ENCODE measurements at regions not wholly inside any gene's neighbourhood (a gene's known extent, or its start where the extent isn't known, plus 50 kb on each side); places are given as distances from the start of the nearest gene placed in this dataset.

DNA sequence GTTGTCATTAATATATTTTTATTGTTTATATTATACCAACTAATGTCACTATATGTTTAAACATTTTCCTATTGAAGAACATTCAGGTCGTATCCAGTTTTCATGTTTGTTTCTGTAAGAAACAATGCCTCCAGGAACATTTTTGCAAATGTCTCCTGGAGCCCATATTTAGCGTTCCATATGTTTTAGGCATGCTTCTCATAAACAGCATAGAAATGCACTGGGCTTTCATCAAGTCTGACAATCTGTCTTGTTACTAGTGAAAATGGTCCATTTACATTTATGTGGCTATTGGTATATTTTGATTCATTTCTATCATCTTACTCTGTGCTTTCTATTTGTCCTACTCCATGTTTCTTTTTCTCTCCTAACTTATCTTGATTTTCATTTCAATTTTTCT, 431.7 kb downstream of the TFAP2A start:
- Histone ChIP-seq H3K9ac (ENCODE audit: low read length) (no peak overlapping the region), H4K20me1 (ENCODE audit: insufficient read depth, low read length) (no peaks in the 10 kb centered on the region), H3K27me3 (ENCODE audit: insufficient read depth, low read length) (no peaks in the 10 kb centered on the region), H3K79me2 (ENCODE audit: insufficient read depth, low read length) (no peaks in the 10 kb centered on the region), H3K9me3 (ENCODE audit: insufficient read depth, low read depth, low read length) (no peaks in the 10 kb centered on the region), H3K4me3 (ENCODE audit: insufficient read depth, low read depth, low read length) (no peak overlapping the region), H3K4me1 (ENCODE audit: insufficient read depth, low read length) (no peaks in the 10 kb centered on the region), H3K27ac (ENCODE audit: low read depth, low read length) (no peak overlapping the region), H2AFZ (ENCODE audit: low read depth, low read length) (no peak overlapping the region), H3K36me3 (ENCODE audit: insufficient read depth, low read length) (no peaks in the 10 kb centered on the region), H3K4me2 (ENCODE audit: low read length) (no peak overlapping the region)
- TF ChIP-seq EZH2 (IDR thresholded peaks at IDR 0.05; ENCODE audit: insufficient read depth, low read length) = no peak
- TF ChIP-seq, protein P1, sequence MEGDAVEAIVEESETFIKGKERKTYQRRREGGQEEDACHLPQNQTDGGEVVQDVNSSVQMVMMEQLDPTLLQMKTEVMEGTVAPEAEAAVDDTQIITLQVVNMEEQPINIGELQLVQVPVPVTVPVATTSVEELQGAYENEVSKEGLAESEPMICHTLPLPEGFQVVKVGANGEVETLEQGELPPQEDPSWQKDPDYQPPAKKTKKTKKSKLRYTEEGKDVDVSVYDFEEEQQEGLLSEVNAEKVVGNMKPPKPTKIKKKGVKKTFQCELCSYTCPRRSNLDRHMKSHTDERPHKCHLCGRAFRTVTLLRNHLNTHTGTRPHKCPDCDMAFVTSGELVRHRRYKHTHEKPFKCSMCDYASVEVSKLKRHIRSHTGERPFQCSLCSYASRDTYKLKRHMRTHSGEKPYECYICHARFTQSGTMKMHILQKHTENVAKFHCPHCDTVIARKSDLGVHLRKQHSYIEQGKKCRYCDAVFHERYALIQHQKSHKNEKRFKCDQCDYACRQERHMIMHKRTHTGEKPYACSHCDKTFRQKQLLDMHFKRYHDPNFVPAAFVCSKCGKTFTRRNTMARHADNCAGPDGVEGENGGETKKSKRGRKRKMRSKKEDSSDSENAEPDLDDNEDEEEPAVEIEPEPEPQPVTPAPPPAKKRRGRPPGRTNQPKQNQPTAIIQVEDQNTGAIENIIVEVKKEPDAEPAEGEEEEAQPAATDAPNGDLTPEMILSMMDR (IDR thresholded peaks at IDR 0.05; ENCODE audit: insufficient read depth, low read depth, low read length) = no peak
- H3K9me3 Mint-ChIP-seq (ENCODE audit: unreplicated experiment) = peaks cover 6% of the 10 kb centered on the region
- no peak for FAIRE-seq
- no peak overlapping the region for H3K4me3 Mint-ChIP-seq (ENCODE audit: unreplicated experiment)
- H3K36me3 Mint-ChIP-seq (ENCODE audit: low read depth, unreplicated experiment) = no peaks in the 10 kb centered on the region
- no peak for DNase-seq (ENCODE audit: low read depth)
- no peak overlapping the region for H3K27ac Mint-ChIP-seq (ENCODE audit: unreplicated experiment)
- H3K4me1 Mint-ChIP-seq (ENCODE audit: low read depth, unreplicated experiment) = no peaks in the 10 kb centered on the region
- no peaks in the 10 kb centered on the region for H3K27me3 Mint-ChIP-seq (ENCODE audit: low read depth, unreplicated experiment)

DNA sequence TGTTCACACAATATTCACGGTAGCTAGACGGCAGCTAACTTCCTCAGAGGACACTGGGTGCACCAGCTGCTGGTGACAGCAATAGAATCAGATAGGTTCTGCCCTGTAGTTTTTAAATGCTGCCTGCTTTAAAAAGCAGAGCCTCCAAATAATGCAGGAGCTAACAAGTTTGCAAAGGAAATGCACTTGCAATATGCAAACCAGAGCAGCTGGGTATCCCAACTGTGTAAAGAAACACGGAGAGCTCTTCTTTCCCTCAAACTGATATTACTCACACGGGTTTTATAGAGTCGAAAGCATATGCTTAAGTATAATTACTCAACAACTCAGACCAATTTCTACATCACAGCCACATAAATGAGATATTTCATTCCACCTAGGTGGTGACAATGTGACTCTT, 432.7 kb downstream of the TFAP2A start:
- no peak overlapping the region for H2AFZ ChIP-seq (ENCODE audit: low read depth, low read length)
- H4K20me1 ChIP-seq (ENCODE audit: insufficient read depth, low read length) = no peaks in the 10 kb centered on the region
- Mint-ChIP-seq H3K36me3 (ENCODE audit: low read depth, unreplicated experiment) (no peaks in the 10 kb centered on the region), H3K4me1 (ENCODE audit: low read depth, unreplicated experiment) (no peaks in the 10 kb centered on the region), H3K4me3 (ENCODE audit: unreplicated experiment) (no peak overlapping the region), H3K9me3 (ENCODE audit: unreplicated experiment) (peaks cover 6% of the 10 kb centered on the region), H3K27ac (ENCODE audit: unreplicated experiment) (no peak overlapping the region), H3K27me3 (ENCODE audit: low read depth, unreplicated experiment) (no peaks in the 10 kb centered on the region)
- DNase-seq (ENCODE audit: low read depth) (no peak), FAIRE-seq (no peak)
- no peak overlapping the region for H3K27ac ChIP-seq (ENCODE audit: low read depth, low read length)
- H3K27me3 ChIP-seq (ENCODE audit: insufficient read depth, low read length) = no peaks in the 10 kb centered on the region
- H3K9ac ChIP-seq (ENCODE audit: low read length) = no peak overlapping the region
- H3K4me2 ChIP-seq (ENCODE audit: low read length) = no peak overlapping the region
- no peaks in the 10 kb centered on the region for H3K36me3 ChIP-seq (ENCODE audit: insufficient read depth, low read length)
- TF ChIP-seq, protein P1 (IDR thresholded peaks at IDR 0.05; ENCODE audit: insufficient read depth, low read depth, low read length) = no peak
- TF ChIP-seq EZH2 (IDR thresholded peaks at IDR 0.05; ENCODE audit: insufficient read depth, low read length) = no peak
- no peak overlapping the region for H3K4me3 ChIP-seq (ENCODE audit: insufficient read depth, low read depth, low read length)
- H3K79me2 ChIP-seq (ENCODE audit: insufficient read depth, low read length) = no peaks in the 10 kb centered on the region
- H3K4me1 ChIP-seq (ENCODE audit: insufficient read depth, low read length) = no peaks in the 10 kb centered on the region
- no peaks in the 10 kb centered on the region for H3K9me3 ChIP-seq (ENCODE audit: insufficient read depth, low read depth, low read length)

DNA sequence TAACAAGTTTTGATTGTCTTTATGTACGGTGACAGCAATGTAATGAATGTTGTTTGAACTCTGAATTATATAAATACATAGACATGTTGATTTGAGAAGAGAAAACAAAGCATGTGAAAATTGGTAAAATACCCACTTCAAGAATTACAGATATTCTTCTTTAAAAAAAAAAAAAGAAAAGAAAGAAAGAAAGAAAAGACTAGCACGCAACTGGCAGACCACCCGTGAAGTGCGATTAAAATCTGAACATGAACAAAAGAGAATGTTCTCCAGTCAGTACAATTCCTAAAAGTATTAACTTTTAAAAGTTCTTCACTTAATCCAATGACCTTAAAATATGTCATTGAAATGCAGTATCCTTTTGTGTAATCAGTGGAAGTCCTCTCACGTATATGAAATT, 434.9 kb downstream of the TFAP2A start:
- FAIRE-seq = no peak
- no peak overlapping the region for H2AFZ ChIP-seq (ENCODE audit: low read depth, low read length)
- no peak for DNase-seq (ENCODE audit: low read depth)
- TF ChIP-seq, protein P1 (IDR thresholded peaks at IDR 0.05; ENCODE audit: insufficient read depth, low read depth, low read length) = no peak
- TF ChIP-seq EZH2 (IDR thresholded peaks at IDR 0.05; ENCODE audit: insufficient read depth, low read length) = no peak
- no peaks in the 10 kb centered on the region for H3K79me2 ChIP-seq (ENCODE audit: insufficient read depth, low read length)
- peaks cover 6% of the 10 kb centered on the region for H3K9me3 Mint-ChIP-seq (ENCODE audit: unreplicated experiment)
- no peak overlapping the region for H3K27ac ChIP-seq (ENCODE audit: low read depth, low read length)
- H3K4me3 ChIP-seq (ENCODE audit: insufficient read depth, low read depth, low read length) = no peak overlapping the region
- no peaks in the 10 kb centered on the region for H3K9me3 ChIP-seq (ENCODE audit: insufficient read depth, low read depth, low read length)
- no peak overlapping the region for H3K27ac Mint-ChIP-seq (ENCODE audit: unreplicated experiment)
- H3K4me2 ChIP-seq (ENCODE audit: low read length) = no peak overlapping the region
- no peaks in the 10 kb centered on the region for H3K27me3 Mint-ChIP-seq (ENCODE audit: low read depth, unreplicated experiment)
- no peak overlapping the region for H3K4me3 Mint-ChIP-seq (ENCODE audit: unreplicated experiment)
- no peak overlapping the region for H3K9ac ChIP-seq (ENCODE audit: low read length)
- peaks cover under 1% of the 10 kb centered on the region for H3K36me3 Mint-ChIP-seq (ENCODE audit: low read depth, unreplicated experiment)
- no peaks in the 10 kb centered on the region for H4K20me1 ChIP-seq (ENCODE audit: insufficient read depth, low read length)
- H3K4me1 Mint-ChIP-seq (ENCODE audit: low read depth, unreplicated experiment) = no peaks in the 10 kb centered on the region
- no peaks in the 10 kb centered on the region for H3K4me1 ChIP-seq (ENCODE audit: insufficient read depth, low read length)
- H3K36me3 ChIP-seq (ENCODE audit: insufficient read depth, low read length) = no peaks in the 10 kb centered on the region
- H3K27me3 ChIP-seq (ENCODE audit: insufficient read depth, low read length) = no peaks in the 10 kb centered on the region
